Stimulated activated CD4-positive, alpha-beta T cell treated with anti-CD3 and anti-CD28 coated beads, Interleukin-12 subunit alpha, Interleukin-12 subunit beta, amount 100 ng/mL, for 4 hours (primary cell): ENCODE measurements at regions not wholly inside any gene's neighbourhood (a gene's known extent, or its start where the extent isn't known, plus 50 kb on each side); places are given as distances from the start of the nearest gene placed in this dataset.
"Not testable (repeated sequence)": the region's sequence is repeated elsewhere in the genome, so short reads cannot be mapped to it uniquely, and the experiment has no call there.

Experiments
- DNase-seq: peaks from one replicate; pipeline ENCODE4 v3.0.0-alpha.2; 2020

GRCh38 chr9:117649126-117649525 lies 55.1 kb upstream of the TLR4 start:
- DNase-seq: no peak

GRCh38 chr9:117644932-117645636 lies 59.1 kb upstream of the TLR4 start:
- no peak for DNase-seq

- DNase-seq: peak; percentile 37
These were observed 59.9 kb upstream of the TLR4 start for GRCh38 chr9:117644133-117644931.

- DNase-seq: no peak
These were observed 60.9 kb upstream of the TLR4 start for GRCh38 chr9:117643288-117643654.

- not testable (repeated sequence) for DNase-seq
These were observed 61.5 kb upstream of the TLR4 start for GRCh38 chr9:117642571-117643287.

GRCh38 chr9:117636681-117637080 lies 67.5 kb upstream of the TLR4 start:
- DNase-seq: no peak

GRCh38 chr9:117625154-117625553 lies 79.0 kb upstream of the TLR4 start:
- DNase-seq: no peak

- DNase-seq: no peak
These were observed 80.1 kb upstream of the TLR4 start for GRCh38 chr9:117624106-117624505.

- no peak for DNase-seq
These were observed 81.9 kb upstream of the TLR4 start for GRCh38 chr9:117622347-117622746.

GRCh38 chr9:117616431-117616831 lies 87.8 kb upstream of the TLR4 start:
- no peak for DNase-seq

- DNase-seq: no peak
These were observed 91.9 kb upstream of the TLR4 start for GRCh38 chr9:117612317-117612716.

GRCh38 chr9:117597977-117598376 lies 106.2 kb upstream of the TLR4 start:
- DNase-seq: no peak

GRCh38 chr9:117596678-117597077 lies 107.5 kb upstream of the TLR4 start:
- DNase-seq: no peak

GRCh38 chr9:117595650-117596049 lies 108.6 kb upstream of the TLR4 start:
- DNase-seq: no peak

GRCh38 chr9:117587263-117587662 lies 116.9 kb upstream of the TLR4 start:
- DNase-seq: no peak

GRCh38 chr9:117574099-117574498 lies 130.1 kb upstream of the TLR4 start:
- DNase-seq: no peak

GRCh38 chr9:117564839-117565238 lies 139.4 kb upstream of the TLR4 start:
- no peak for DNase-seq

- no peak for DNase-seq
These were observed 142.4 kb upstream of the TLR4 start for GRCh38 chr9:117561761-117562160.

- peak; percentile 3 for DNase-seq
These were observed 141.2 kb upstream of the ASTN2 start for GRCh38 chr9:117555964-117556629.

- DNase-seq: no peak
These were observed 138.0 kb upstream of the ASTN2 start for GRCh38 chr9:117552811-117553210.

GRCh38 chr9:117551171-117551570 lies 136.3 kb upstream of the ASTN2 start:
- no peak for DNase-seq

- DNase-seq: no peak
These were observed 134.6 kb upstream of the ASTN2 start for GRCh38 chr9:117549444-117549843.

- DNase-seq: no peak
These were observed 133.7 kb upstream of the ASTN2 start for GRCh38 chr9:117548556-117548955.
